Adrenal gland (tissue), 5 donors: ENCODE measurements at regions not wholly inside any gene's neighbourhood (a gene's known extent, or its start where the extent isn't known, plus 50 kb on each side); places are given as distances from the start of the nearest gene placed in this dataset.

ENCODE experiments used
- POLR2A ChIP-seq, 2 donors: fragments of 450-650 bp; IDR thresholded peaks; one replicate each; pipeline ENCODE4 v1.6.1; 2017; ENCODE audit warnings: antibody characterized with exemption in 2 of 2, mild to moderate bottlenecking in 2 of 2, moderate library complexity in 1 of 2
- TF ChIP-seq, protein P1 (sequence below), 6 experiments: fragments of 450-650 bp in 4 of 6; fragments of 200-600 bp in 2 of 6; sonication (generic) in 1 of 6; IDR thresholded peaks; 1 replicate in 5 of 6; 2 replicates in 1 of 6; pipeline versions ENCODE4 v1.5.1 to v1.8.0; 2016 to 2021; ENCODE audit warnings: antibody characterized with exemption in 6 of 6, mild to moderate bottlenecking in 2 of 6, moderate library complexity in 1 of 6
- donor health status: DM: no; HTN: no; CAD: no.

DNA sequence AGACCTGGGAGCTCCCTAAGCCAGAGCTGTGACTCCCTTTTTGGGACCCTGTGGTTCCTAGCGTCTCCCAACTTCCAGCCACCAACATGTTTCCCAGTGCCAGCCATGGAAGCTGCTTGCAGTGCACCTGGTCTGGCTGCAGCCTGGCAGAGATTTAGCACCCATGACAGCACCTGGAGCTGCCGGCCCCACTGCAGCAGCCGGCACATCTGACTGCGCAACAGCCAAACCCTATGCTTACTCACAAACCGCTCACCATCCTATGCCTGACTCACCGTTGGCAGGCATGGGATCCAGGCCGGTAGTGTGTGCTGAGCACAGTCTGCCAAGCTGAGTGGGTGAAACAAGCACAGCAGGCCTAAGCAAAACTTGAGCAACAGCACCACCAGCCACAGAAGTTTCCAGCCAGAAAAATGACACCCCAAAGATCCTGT is 435.9 kb upstream of the PRMT6 start:
- TF ChIP-seq, protein P1, sequence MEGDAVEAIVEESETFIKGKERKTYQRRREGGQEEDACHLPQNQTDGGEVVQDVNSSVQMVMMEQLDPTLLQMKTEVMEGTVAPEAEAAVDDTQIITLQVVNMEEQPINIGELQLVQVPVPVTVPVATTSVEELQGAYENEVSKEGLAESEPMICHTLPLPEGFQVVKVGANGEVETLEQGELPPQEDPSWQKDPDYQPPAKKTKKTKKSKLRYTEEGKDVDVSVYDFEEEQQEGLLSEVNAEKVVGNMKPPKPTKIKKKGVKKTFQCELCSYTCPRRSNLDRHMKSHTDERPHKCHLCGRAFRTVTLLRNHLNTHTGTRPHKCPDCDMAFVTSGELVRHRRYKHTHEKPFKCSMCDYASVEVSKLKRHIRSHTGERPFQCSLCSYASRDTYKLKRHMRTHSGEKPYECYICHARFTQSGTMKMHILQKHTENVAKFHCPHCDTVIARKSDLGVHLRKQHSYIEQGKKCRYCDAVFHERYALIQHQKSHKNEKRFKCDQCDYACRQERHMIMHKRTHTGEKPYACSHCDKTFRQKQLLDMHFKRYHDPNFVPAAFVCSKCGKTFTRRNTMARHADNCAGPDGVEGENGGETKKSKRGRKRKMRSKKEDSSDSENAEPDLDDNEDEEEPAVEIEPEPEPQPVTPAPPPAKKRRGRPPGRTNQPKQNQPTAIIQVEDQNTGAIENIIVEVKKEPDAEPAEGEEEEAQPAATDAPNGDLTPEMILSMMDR (IDR thresholded peaks at IDR 0.05), result no peak
- no peak for TF ChIP-seq POLR2A (IDR thresholded peaks at IDR 0.05)
